ENCODE measurements at regions not wholly inside any gene's neighbourhood (a gene's known extent, or its start where the extent isn't known, plus 50 kb on each side); places are given as distances from the start of the nearest gene placed in this dataset.

- H3K4me1 ChIP-seq = peaks cover 15% of the 10 kb centered on the region
- no peak for DNase-seq
- no peaks in the 10 kb centered on the region for H3K36me3 ChIP-seq
- H3K27me3 ChIP-seq = no peaks in the 10 kb centered on the region
- no peak for TF ChIP-seq CTCF (IDR thresholded peaks at IDR 0.05; ENCODE audit: low read depth, low read length)
- H3K4me3 ChIP-seq (ENCODE audit: low read depth, low read length) = no peak overlapping the region
- peaks cover 2% of the 10 kb centered on the region; the same call in 1 of the 2 replicates for H3K9me3 ChIP-seq
Measured at GRCh38 chr6:144695858-144696533, 410.9 kb downstream of the UTRN start.

GRCh38 chr6:144696610-144697368 is 411.7 kb downstream of the UTRN start:
- no peak for TF ChIP-seq CTCF (IDR thresholded peaks at IDR 0.05; ENCODE audit: low read depth, low read length)

GRCh38 chr6:144697369-144697760 is 412.2 kb downstream of the UTRN start:
- Histone ChIP-seq H3K27me3 (no peaks in the 10 kb centered on the region), H3K9me3 (no peaks in the 10 kb centered on the region), H3K4me3 (ENCODE audit: low read depth, low read length) (no peak overlapping the region), H3K4me1 (peaks cover 15% of the 10 kb centered on the region), H3K36me3 (no peaks in the 10 kb centered on the region)
- no peak for DNase-seq
- TF ChIP-seq CTCF (IDR thresholded peaks at IDR 0.05; ENCODE audit: low read depth, low read length) = no peak

More at GRCh38 chr6:144696610-144697368, 411.7 kb downstream of the UTRN start:
- H3K36me3 ChIP-seq = no peaks in the 10 kb centered on the region
- peaks cover 15% of the 10 kb centered on the region for H3K4me1 ChIP-seq
- DNase-seq = no peak
- no peaks in the 10 kb centered on the region for H3K27me3 ChIP-seq
- H3K4me3 ChIP-seq (ENCODE audit: low read depth, low read length) = no peak overlapping the region
- H3K9me3 ChIP-seq = peaks cover 2% of the 10 kb centered on the region; the same call in 1 of the 2 replicates

GRCh38 chr6:144697801-144698200 is 412.7 kb downstream of the UTRN start:
- no peak for TF ChIP-seq CTCF (IDR thresholded peaks at IDR 0.05; ENCODE audit: low read depth, low read length)
- Histone ChIP-seq H3K4me3 (ENCODE audit: low read depth, low read length) (no peak overlapping the region), H3K27me3 (no peaks in the 10 kb centered on the region), H3K4me1 (peaks cover 15% of the 10 kb centered on the region), H3K36me3 (no peaks in the 10 kb centered on the region), H3K9me3 (no peaks in the 10 kb centered on the region)
- no peak for DNase-seq

- TF ChIP-seq CTCF (IDR thresholded peaks at IDR 0.05; ENCODE audit: low read depth, low read length) = no peak
- no peaks in the 10 kb centered on the region for H3K36me3 ChIP-seq
- H3K4me1 ChIP-seq = peaks cover 7% of the 10 kb centered on the region; the same call in 1 of the 2 replicates
- no peaks in the 10 kb centered on the region for H3K27me3 ChIP-seq
- H3K4me3 ChIP-seq (ENCODE audit: low read depth, low read length) = no peak overlapping the region
- no peaks in the 10 kb centered on the region for H3K9me3 ChIP-seq
- DNase-seq = no peak
Measured at GRCh38 chr6:144702781-144703180, 417.6 kb downstream of the UTRN start.

GRCh38 chr6:144710207-144710606 is 425.1 kb downstream of the UTRN start:
- H3K9me3 ChIP-seq = no peaks in the 10 kb centered on the region
- no peaks in the 10 kb centered on the region for H3K36me3 ChIP-seq
- no peaks in the 10 kb centered on the region for H3K27me3 ChIP-seq
- no peak overlapping the region for H3K4me3 ChIP-seq (ENCODE audit: low read depth, low read length)
- H3K4me1 ChIP-seq = peaks cover 4% of the 10 kb centered on the region
- TF ChIP-seq CTCF (IDR thresholded peaks at IDR 0.05; ENCODE audit: low read depth, low read length) = no peak
- DNase-seq = no peak
